Psoas muscle (tissue), 7 donors: ENCODE measurements at regions not wholly inside any gene's neighbourhood (a gene's known extent, or its start where the extent isn't known, plus 50 kb on each side); places are given as distances from the start of the nearest gene placed in this dataset.
"Not testable (repeated sequence)": the region's sequence is repeated elsewhere in the genome, so short reads cannot be mapped to it uniquely, and the experiment has no call there.

Experiments used
- ATAC-seq, 4 donors: fragments of 200-7000 bp; cut with Tn5 transposase; one replicate each; pipeline ENCODE4 v1.9.1; 2020; ENCODE audit warnings: moderate library complexity in 3 of 4, mild to moderate bottlenecking in 2 of 4
- DNase-seq, 2 donors: peaks; one replicate each; pipeline ENCODE4 v3.0.0-alpha.2; 2020
- H3K27ac ChIP-seq: fragments of 200-600 bp; one replicate; pipeline ENCODE4 v1.8.0; 2022
- H3K27me3 ChIP-seq, 3 donors: fragments of 200-600 bp in 1 of 3; one replicate each; pipeline versions ENCODE4 v1.6.1 to v1.8.0; 2013 to 2022; ENCODE audit warnings: low read length in 2 of 3, mild to moderate bottlenecking in 2 of 3, moderate library complexity in 1 of 3; ENCODE audit not compliant: insufficient read depth in 3 of 3
- H3K36me3 ChIP-seq, 2 donors: fragments of 200-600 bp in 1 of 2; one replicate each; pipeline versions ENCODE4 v1.6.1 to v1.8.0; 2013 to 2022; ENCODE audit warnings: low read depth in 1 of 2, mild to moderate bottlenecking in 1 of 2, moderate library complexity in 1 of 2; ENCODE audit not compliant: insufficient read depth in 1 of 2
- H3K4me1 ChIP-seq: fragments of 200-600 bp; one replicate; pipeline ENCODE4 v1.8.0; 2022
- H3K4me3 ChIP-seq: fragments of 200-600 bp; one replicate; pipeline ENCODE4 v1.8.0; 2022; ENCODE audit warnings: mild to moderate bottlenecking
- H3K9me3 ChIP-seq: fragments of 200-600 bp; one replicate; pipeline ENCODE4 v1.8.0; 2022
- WGBS, 3 donors: extraction: QIAGEN DNeasy Blood & Tissue Kit; methylation state at CpG; one replicate each; pipeline versions ENCODE4 v1.1.6 to v1.1.7; 2013; 5-methylcytosine and 5-hydroxymethylcytosine counted together
- intact Hi-C, 2 donors: fragments of 100-400 bp; cut with DNase I; formaldehyde crosslinking; loops; one replicate each; pipeline versions ENCODE4 v1.11.0 to v1.14.2; 2022
- TF ChIP-seq, protein P1 (sequence below): fragments of 200-600 bp; IDR thresholded peaks from one replicate; pipeline ENCODE4 v1.8.0; 2022; ENCODE audit warnings: antibody characterized with exemption
- donor health status: healthy with polysubstance abuse.
- donor health status: DM: no; HTN: no; CAD: no; lungs with moderate emphysema.
- donor health status: Bipolar disorder and iron deficiency.
- donor health status: healthy.
- donor health status: DM: yes; HTN: yes; CAD: no.
- donor health status: DM: no; HTN: no; CAD: no.
- donor health status: DM: yes; HTN: yes; CAD: no.

DNA sequence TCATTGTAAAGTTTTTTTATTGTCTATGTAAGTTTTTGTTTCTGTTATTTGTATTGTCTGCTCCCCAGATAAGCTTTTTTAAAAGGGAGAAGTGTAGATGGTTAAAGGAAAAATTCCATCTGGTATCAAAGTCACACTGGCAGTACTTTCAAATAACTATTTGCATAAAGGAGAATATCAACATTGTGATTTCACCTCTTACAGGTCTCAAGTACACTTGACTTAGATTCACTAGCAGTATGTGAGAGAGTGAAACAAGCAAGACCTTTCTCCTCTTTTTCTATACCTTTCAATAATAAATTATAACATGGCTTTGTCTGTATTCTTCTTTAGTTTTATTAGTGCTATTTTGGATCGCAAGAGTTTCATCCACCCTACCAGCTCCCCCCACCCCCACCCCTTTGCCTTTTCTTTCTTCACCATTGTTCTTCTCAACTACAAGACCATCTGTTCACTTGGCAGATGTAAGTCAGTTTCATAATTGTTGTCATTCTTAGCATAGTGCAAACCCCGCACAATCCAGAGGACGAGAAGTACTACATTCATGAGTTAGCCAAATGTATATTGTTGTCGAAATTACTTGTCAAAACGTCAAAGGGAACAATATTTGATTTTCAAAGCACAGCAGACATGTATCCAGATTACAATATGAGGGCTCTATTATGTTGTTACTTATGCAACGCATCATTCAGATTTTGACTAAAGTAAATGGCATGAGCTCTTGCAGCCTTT is 602.7 kb upstream of the FLRT2 start:
- ATAC-seq = no peak
- WGBS, 3 donors = 10 to 14% (median 12%) methylated on average over 6 of the region's 6 CpGs
- Histone ChIP-seq H3K4me1 (no peaks in the 10 kb centered on the region), H3K36me3 (no peaks in the 10 kb centered on the region), H3K9me3 (no peaks in the 10 kb centered on the region), H3K4me3 (no peak overlapping the region), H3K27me3 (no peaks in the 10 kb centered on the region), H3K27ac (no peak overlapping the region)
- intact Hi-C loops = no loop called here
- TF ChIP-seq, protein P1, sequence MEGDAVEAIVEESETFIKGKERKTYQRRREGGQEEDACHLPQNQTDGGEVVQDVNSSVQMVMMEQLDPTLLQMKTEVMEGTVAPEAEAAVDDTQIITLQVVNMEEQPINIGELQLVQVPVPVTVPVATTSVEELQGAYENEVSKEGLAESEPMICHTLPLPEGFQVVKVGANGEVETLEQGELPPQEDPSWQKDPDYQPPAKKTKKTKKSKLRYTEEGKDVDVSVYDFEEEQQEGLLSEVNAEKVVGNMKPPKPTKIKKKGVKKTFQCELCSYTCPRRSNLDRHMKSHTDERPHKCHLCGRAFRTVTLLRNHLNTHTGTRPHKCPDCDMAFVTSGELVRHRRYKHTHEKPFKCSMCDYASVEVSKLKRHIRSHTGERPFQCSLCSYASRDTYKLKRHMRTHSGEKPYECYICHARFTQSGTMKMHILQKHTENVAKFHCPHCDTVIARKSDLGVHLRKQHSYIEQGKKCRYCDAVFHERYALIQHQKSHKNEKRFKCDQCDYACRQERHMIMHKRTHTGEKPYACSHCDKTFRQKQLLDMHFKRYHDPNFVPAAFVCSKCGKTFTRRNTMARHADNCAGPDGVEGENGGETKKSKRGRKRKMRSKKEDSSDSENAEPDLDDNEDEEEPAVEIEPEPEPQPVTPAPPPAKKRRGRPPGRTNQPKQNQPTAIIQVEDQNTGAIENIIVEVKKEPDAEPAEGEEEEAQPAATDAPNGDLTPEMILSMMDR = no peak
- no peak for DNase-seq

DNA sequence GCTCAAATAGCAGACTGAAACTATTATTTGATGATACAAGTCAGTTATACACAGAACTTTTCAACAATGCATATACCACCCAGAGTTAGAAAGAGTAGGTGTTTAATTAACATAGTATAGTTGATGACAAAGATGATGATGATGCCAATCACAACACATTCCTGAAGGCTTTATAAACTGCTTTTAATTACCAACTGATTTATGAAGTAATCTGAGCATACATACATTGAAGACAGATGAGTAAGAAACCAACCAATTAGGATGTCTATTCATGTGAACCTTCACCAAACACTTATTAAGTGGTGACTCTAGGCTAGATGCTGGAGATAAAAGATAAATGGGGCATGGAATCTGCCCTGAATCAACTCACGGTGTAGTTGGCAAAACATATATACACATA is 600.9 kb upstream of the FLRT2 start:
- DNase-seq = no peak
- no peaks in the 10 kb centered on the region for H3K27me3 ChIP-seq
- no peak for ATAC-seq
- H3K4me1 ChIP-seq = no peaks in the 10 kb centered on the region
- 87 to 96% (median 93%) methylated on average over 1 of the region's 1 CpG for WGBS, 3 donors
- H3K27ac ChIP-seq = no peak overlapping the region
- H3K9me3 ChIP-seq = no peaks in the 10 kb centered on the region
- intact Hi-C loops = no loop called here
- TF ChIP-seq, protein P1 = no peak
- no peaks in the 10 kb centered on the region for H3K36me3 ChIP-seq
- no peak overlapping the region for H3K4me3 ChIP-seq

DNA sequence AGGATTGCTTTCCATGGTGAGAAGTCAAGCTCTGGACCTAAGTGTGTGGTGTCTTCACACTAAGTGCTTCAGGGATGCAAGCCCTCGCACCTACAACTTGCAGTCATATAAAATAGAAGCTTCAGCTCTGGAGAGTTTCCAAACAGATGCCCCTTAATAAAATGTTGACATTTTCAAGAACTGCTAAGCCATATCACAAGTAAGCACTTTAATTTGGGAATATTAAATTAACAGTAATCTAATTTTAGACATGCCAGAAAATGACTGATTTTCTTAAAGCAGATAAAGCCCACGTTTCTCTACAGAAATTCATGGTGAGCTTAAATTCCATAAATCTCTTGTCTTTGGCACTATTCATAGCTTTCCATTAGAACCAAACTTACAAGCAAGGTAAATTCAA is 600.1 kb upstream of the FLRT2 start:
- ATAC-seq = no peak
- TF ChIP-seq, protein P1 = no peak
- DNase-seq = no peak
- Histone ChIP-seq H3K27ac (no peak overlapping the region), H3K36me3 (no peaks in the 10 kb centered on the region), H3K4me1 (no peaks in the 10 kb centered on the region), H3K4me3 (no peak overlapping the region), H3K27me3 (no peaks in the 10 kb centered on the region), H3K9me3 (no peaks in the 10 kb centered on the region)
- WGBS, 3 donors = 60 to 89% (median 75%) methylated on average over 2 of the region's 2 CpGs
- intact Hi-C loops = no loop called here

DNA sequence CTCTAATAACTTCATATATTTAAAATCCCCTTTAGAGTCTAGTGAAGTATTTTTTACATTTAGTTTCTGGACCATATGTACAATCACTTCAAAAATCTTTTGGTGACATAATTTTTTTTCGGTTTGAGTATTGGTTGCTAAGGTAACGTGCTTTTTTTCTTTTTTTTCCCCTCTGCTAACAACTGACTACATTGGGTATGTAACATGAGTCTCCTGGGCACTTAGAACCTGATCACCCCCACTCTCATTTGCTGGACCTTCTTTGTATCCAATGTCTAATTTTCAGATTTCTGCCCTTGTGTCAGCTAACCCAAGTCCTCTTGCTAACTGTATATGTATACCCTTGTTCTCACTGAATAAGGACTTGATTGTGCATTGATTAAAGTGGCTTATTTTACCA is 592.9 kb upstream of the FLRT2 start:
- no peaks in the 10 kb centered on the region for H3K27me3 ChIP-seq
- no peak overlapping the region for H3K4me3 ChIP-seq
- intact Hi-C loops = no loop called here
- ATAC-seq (no peak), DNase-seq (no peak)
- H3K9me3 ChIP-seq = no peaks in the 10 kb centered on the region
- no peak overlapping the region for H3K27ac ChIP-seq
- H3K36me3 ChIP-seq = no peaks in the 10 kb centered on the region
- no peaks in the 10 kb centered on the region for H3K4me1 ChIP-seq
- TF ChIP-seq, protein P1 = no peak
- WGBS, 3 donors = 33 to 43% (median 42%) methylated on average over 2 of the region's 2 CpGs

DNA sequence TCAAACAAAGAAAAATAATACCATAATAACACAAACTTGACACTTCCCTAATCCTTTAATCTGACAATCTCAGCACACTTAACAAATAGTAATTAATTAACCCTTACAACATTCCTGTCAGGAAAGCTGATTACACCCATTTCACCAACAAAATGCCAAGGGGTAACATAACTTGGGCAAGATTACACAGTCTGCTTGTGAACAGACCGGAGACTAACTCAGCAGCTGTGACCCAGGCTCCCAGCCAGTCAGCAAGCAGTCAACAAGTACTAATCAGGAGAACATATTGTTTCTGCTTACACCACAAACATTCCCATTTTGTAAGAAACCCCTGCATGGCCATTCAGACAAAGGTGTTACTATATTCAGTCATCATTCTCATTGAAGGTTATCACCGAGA is 592.5 kb upstream of the FLRT2 start:
- Histone ChIP-seq H3K27me3 (no peaks in the 10 kb centered on the region), H3K36me3 (no peaks in the 10 kb centered on the region), H3K4me3 (no peak overlapping the region), H3K9me3 (no peaks in the 10 kb centered on the region), H3K4me1 (no peaks in the 10 kb centered on the region), H3K27ac (no peak overlapping the region)
- 40 to 69% (median 50%) methylated on average over 2 of the region's 2 CpGs for WGBS, 3 donors
- TF ChIP-seq, protein P1 = no peak
- no peak for DNase-seq
- intact Hi-C loops = no loop called here
- no peak for ATAC-seq

DNA sequence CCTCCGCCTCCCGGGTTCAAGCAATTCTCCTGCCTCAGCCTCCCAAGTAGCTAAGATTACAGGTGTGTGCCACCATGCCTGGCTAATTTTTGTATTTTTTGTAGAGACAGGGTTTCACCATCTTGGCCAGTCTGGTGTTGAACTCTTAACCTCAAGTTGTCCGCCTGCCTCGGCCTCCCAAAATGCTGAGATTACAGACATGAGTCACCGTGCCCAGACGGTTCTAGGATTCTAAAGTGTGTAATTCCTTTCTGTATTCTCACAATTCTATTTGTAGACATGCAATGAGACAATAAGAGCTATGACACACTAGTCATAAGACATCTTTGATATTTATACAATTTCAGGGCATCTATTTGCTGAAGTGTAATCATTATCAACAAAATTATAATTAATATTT is 585.0 kb upstream of the FLRT2 start:
- H3K4me3 ChIP-seq, H3K4me1 ChIP-seq, H3K36me3 ChIP-seq, H3K9me3 ChIP-seq, H3K27ac ChIP-seq, DNase-seq, intact Hi-C loops, H3K27me3 ChIP-seq, ATAC-seq: not testable (repeated sequence)
- WGBS, 3 donors = 89 to 93% (median 90%) methylated on average over 6 of the region's 6 CpGs
